ENCODE measurements at regions not wholly inside any gene's neighbourhood (a gene's known extent, or its start where the extent isn't known, plus 50 kb on each side); places are given as distances from the start of the nearest gene placed in this dataset.

GRCh38 chr20:48201885-48202284, 416.6 kb upstream of the SULF2 start (continued):
- no peak for TF ChIP-seq ZSCAN18 (CRISPR knock-in tag; IDR thresholded peaks at IDR 0.05)

DNA sequence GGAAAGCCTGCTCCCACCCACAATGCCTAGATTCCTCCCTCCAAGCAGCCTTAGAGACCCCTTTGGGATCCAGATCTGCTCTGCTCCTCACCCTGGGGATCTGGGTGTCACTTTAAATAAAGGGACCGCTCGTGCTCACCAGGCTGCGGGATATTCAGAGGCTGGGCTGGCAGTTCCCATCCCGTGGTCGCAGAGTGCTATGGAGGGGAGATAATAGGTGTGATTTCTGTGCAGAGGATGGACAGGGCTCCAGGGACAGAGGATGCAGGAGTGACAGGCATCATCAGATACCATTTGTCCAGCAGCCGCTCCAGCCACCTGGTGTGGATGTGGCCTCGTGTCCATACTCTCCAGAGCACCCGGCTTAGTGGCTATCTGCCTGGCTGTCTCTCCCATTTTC, 415.9 kb upstream of the SULF2 start:
- Mint-ChIP-seq H3K4me1 (peaks cover 4% of the 10 kb centered on the region), H3K36me3 (no peaks in the 10 kb centered on the region), H3K4me3 (no peak overlapping the region), H3K27ac (no peak overlapping the region), H3K27me3 (ENCODE audit: low read depth) (no peaks in the 10 kb centered on the region), H3K9me3 (no peaks in the 10 kb centered on the region)
- no peak for TF ChIP-seq MXD4 (CRISPR knock-in tag; IDR thresholded peaks at IDR 0.05; ENCODE audit: borderline replicate concordance)
- TF ChIP-seq ZNF396 (CRISPR knock-in tag; IDR thresholded peaks at IDR 0.05; ENCODE audit: borderline replicate concordance) = no peak
- TF ChIP-seq CREB1 (CRISPR knock-in tag; IDR thresholded peaks at IDR 0.05) = no peak
- TF ChIP-seq NFYB (CRISPR knock-in tag; conservative IDR thresholded peaks at IDR 0.05; ENCODE audit: low read depth) = no peak
- TF ChIP-seq, protein P1, sequence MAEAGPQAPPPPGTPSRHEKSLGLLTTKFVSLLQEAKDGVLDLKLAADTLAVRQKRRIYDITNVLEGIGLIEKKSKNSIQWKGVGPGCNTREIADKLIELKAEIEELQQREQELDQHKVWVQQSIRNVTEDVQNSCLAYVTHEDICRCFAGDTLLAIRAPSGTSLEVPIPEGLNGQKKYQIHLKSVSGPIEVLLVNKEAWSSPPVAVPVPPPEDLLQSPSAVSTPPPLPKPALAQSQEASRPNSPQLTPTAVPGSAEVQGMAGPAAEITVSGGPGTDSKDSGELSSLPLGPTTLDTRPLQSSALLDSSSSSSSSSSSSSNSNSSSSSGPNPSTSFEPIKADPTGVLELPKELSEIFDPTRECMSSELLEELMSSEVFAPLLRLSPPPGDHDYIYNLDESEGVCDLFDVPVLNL (CRISPR knock-in tag; IDR thresholded peaks at IDR 0.05; ENCODE audit: borderline replicate concordance, low read depth) = no peak
- TF ChIP-seq SP1 (CRISPR knock-in tag; conservative IDR thresholded peaks at IDR 0.05) = no peak
- TF ChIP-seq, protein P2, sequence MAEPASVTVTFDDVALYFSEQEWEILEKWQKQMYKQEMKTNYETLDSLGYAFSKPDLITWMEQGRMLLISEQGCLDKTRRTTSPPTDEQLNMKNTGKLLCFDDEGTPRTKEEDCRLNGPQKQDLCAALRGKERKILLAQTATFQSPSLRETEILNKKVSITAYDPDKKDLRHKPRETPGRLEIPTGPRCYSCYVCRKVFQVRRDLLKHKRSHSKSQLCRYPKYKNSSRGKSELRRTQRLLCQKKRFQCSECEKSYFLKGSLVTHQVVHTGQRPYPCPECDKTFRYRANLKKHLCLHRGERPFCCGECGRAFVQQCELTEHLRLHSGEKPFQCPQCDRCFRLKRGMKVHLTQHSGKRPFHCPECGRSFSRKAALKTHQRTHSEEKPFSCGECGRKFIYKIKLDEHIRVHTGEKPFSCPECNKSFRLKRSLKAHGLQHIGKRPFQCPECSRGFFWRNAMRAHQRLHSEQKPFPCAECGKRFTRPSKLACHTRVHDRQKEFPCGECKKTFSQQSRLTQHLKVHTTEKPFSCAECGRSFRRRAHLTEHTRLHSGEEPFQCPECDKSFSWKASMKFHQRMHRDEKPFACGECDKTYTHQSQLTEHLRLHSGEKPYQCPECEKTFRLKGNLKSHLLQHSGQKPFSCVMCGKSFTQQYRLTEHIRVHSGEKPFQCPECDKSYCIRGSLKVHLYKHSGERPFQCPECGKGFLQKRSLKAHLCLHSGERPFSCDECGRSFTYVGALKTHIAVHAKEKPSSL (CRISPR knock-in tag; conservative IDR thresholded peaks at IDR 0.05) = no peak
- no peak for TF ChIP-seq RORB (CRISPR knock-in tag; IDR thresholded peaks at IDR 0.05)
- no peak for TF ChIP-seq GABPB1 (CRISPR knock-in tag; IDR thresholded peaks at IDR 0.05)
- TF ChIP-seq, protein P3, sequence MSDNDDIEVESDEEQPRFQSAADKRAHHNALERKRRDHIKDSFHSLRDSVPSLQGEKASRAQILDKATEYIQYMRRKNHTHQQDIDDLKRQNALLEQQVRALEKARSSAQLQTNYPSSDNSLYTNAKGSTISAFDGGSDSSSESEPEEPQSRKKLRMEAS (CRISPR knock-in tag; IDR thresholded peaks at IDR 0.05) = no peak
- TF ChIP-seq RELA (CRISPR knock-in tag; IDR thresholded peaks at IDR 0.05; ENCODE audit: borderline replicate concordance) = no peak
- TF ChIP-seq ZNF263 (CRISPR knock-in tag; IDR thresholded peaks at IDR 0.05; ENCODE audit: low read depth) = no peak
- no peak for TF ChIP-seq ZNF423 (CRISPR knock-in tag; IDR thresholded peaks at IDR 0.05)
- CTCF ChIA-PET = no interaction called here
- POLR2A ChIA-PET = no interaction called here
- ATAC-seq = no peak
- no peak for DNase-seq (ENCODE audit: low spot score)

- H3K4me1 Mint-ChIP-seq = peaks cover 10% of the 10 kb centered on the region
- ATAC-seq = no peak
- CTCF ChIA-PET = no interaction called here
- no peak for DNase-seq (ENCODE audit: low spot score)
- no peak overlapping the region for H3K4me3 Mint-ChIP-seq
- no peaks in the 10 kb centered on the region for H3K36me3 Mint-ChIP-seq
- POLR2A ChIA-PET = no interaction called here
- no peaks in the 10 kb centered on the region for H3K27me3 Mint-ChIP-seq (ENCODE audit: low read depth)
- H3K9me3 Mint-ChIP-seq = no peaks in the 10 kb centered on the region
- no peak overlapping the region for H3K27ac Mint-ChIP-seq
- no peak for TF ChIP-seq ZBTB43 (CRISPR knock-in tag; IDR thresholded peaks at IDR 0.05)
- no peak for TF ChIP-seq JUN (CRISPR knock-in tag; IDR thresholded peaks at IDR 0.05)
- TF ChIP-seq ZNF671 (CRISPR knock-in tag; IDR thresholded peaks at IDR 0.05) = no peak
- no peak for TF ChIP-seq NR2C2 (CRISPR knock-in tag; IDR thresholded peaks at IDR 0.05)
- TF ChIP-seq GTF2I (CRISPR knock-in tag; conservative IDR thresholded peaks at IDR 0.05) = no peak
- TF ChIP-seq, protein P4, sequence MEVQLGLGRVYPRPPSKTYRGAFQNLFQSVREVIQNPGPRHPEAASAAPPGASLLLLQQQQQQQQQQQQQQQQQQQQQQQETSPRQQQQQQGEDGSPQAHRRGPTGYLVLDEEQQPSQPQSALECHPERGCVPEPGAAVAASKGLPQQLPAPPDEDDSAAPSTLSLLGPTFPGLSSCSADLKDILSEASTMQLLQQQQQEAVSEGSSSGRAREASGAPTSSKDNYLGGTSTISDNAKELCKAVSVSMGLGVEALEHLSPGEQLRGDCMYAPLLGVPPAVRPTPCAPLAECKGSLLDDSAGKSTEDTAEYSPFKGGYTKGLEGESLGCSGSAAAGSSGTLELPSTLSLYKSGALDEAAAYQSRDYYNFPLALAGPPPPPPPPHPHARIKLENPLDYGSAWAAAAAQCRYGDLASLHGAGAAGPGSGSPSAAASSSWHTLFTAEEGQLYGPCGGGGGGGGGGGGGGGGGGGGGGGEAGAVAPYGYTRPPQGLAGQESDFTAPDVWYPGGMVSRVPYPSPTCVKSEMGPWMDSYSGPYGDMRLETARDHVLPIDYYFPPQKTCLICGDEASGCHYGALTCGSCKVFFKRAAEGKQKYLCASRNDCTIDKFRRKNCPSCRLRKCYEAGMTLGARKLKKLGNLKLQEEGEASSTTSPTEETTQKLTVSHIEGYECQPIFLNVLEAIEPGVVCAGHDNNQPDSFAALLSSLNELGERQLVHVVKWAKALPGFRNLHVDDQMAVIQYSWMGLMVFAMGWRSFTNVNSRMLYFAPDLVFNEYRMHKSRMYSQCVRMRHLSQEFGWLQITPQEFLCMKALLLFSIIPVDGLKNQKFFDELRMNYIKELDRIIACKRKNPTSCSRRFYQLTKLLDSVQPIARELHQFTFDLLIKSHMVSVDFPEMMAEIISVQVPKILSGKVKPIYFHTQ (CRISPR knock-in tag; IDR thresholded peaks at IDR 0.05) = no peak
- no peak for TF ChIP-seq FOXJ3 (CRISPR knock-in tag; IDR thresholded peaks at IDR 0.05; ENCODE audit: borderline replicate concordance)
- no peak for TF ChIP-seq CREM (CRISPR knock-in tag; IDR thresholded peaks at IDR 0.05)
- TF ChIP-seq ATF3 (CRISPR knock-in tag; conservative IDR thresholded peaks at IDR 0.05) = no peak
- no peak for TF ChIP-seq NR3C1 (CRISPR knock-in tag; conservative IDR thresholded peaks at IDR 0.05; ENCODE audit: low read depth)
- no peak for TF ChIP-seq EMX1 (CRISPR knock-in tag; IDR thresholded peaks at IDR 0.05)
- TF ChIP-seq ZSCAN18 (CRISPR knock-in tag; IDR thresholded peaks at IDR 0.05) = no peak
These were observed 413.7 kb upstream of the SULF2 start for GRCh38 chr20:48198929-48199451.
